ENCODE measurements at regions not wholly inside any gene's neighbourhood (a gene's known extent, or its start where the extent isn't known, plus 50 kb on each side); places are given as distances from the start of the nearest gene placed in this dataset.

DNA sequence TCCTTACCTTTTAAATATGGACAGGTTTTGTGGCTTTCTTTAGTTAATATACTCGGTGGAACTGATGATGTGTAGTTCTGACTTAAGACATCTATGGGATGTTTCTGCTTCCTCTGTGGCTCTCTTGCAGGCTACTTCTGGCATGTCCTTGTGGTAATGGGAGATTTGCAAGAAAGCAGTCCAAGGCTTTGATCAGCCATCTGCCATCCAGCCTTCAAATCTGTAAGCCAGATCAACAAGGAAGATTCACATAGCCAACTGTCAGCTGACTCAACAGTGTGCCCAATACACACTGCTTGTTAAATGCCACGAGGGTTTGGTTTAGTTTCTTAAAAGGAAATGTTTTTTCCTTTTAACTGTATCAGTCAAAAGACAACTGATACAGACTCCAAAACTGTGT is 722.2 kb upstream of the CHRM3 start:
- TF ChIP-seq, protein P1, sequence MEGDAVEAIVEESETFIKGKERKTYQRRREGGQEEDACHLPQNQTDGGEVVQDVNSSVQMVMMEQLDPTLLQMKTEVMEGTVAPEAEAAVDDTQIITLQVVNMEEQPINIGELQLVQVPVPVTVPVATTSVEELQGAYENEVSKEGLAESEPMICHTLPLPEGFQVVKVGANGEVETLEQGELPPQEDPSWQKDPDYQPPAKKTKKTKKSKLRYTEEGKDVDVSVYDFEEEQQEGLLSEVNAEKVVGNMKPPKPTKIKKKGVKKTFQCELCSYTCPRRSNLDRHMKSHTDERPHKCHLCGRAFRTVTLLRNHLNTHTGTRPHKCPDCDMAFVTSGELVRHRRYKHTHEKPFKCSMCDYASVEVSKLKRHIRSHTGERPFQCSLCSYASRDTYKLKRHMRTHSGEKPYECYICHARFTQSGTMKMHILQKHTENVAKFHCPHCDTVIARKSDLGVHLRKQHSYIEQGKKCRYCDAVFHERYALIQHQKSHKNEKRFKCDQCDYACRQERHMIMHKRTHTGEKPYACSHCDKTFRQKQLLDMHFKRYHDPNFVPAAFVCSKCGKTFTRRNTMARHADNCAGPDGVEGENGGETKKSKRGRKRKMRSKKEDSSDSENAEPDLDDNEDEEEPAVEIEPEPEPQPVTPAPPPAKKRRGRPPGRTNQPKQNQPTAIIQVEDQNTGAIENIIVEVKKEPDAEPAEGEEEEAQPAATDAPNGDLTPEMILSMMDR (IDR thresholded peaks at IDR 0.05; ENCODE audit: low read depth, low read length): no peak
- no peak overlapping the region for H3K4me3 ChIP-seq (ENCODE audit: low read depth, low read length)

DNA sequence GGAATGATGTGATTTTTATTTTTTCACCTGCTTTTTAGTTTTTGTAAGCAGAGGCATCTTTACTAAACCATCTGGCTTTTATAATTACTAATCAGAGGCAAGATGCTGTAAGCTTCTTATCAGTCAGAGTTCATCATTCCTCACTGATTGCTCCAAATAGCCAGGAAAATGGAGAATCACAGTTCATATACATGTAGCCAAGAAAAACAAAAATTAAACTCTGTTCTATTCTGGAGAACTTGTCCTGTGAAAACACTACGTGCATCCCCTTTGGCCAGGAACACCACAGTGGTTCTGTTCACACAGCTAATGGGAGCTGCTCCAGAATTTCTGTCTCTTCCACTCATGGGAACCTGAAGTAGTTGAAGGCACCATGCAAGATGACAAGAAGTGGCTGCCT is 725.5 kb upstream of the CHRM3 start:
- TF ChIP-seq, protein P1 (IDR thresholded peaks at IDR 0.05; ENCODE audit: low read depth, low read length): no peak

DNA sequence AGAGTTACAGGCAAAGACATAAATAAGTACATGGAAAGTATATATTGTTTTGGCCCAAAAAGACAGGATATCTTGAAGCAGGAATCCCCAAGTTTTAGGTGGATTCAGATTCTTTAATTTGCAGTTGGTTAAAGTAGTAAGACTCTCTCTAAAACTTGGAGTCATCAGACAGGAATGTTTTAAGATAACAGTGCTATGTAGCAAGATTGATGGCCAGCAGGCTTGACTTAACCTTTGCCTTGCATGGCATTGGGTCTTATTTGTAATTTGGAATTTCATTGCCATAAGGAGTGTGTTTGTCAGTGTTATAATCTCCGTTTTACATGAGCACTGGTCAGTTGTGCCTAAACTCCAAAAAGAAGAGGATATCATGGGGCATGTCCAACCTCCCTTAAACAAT is 727.6 kb upstream of the CHRM3 start:
- TF ChIP-seq, protein P1 (IDR thresholded peaks at IDR 0.05; ENCODE audit: low read depth, low read length): no peak
- no peak overlapping the region for H3K4me3 ChIP-seq (ENCODE audit: low read depth, low read length)

More for the DNA sequence above, 725.5 kb upstream of the CHRM3 start:
- no peak overlapping the region for H3K4me3 ChIP-seq (ENCODE audit: low read depth, low read length)

DNA sequence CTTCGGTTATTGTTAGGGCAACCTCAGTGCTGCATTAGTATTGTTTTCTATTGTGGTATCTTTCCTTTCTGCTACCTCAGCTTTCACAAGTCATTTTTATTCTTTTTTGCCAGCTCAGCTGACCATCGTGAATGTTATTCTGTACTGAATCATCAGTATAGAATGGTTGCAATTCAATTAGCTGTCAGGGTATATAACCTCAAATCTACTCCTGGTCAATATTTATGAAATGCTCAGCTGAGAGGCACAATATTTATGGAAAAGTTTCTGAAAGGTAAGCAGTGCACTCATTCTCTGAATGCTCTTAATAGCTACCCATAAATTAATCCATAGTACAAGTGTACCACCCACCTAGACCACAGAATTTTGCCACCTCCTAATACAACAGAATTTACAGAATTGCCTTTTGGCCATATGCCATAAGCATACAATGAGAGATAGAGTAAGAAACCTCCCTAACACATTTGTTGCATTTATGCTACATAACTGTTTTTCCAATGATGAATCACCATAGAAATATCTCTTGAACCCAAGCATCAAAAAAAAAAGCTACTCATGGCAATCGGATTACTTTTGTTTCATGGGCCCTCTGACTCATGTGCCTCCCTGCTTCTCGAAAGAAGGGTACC is 732.6 kb upstream of the CHRM3 start:
- H3K4me3 ChIP-seq (ENCODE audit: low read depth, low read length): no peak overlapping the region
- TF ChIP-seq, protein P1 (IDR thresholded peaks at IDR 0.05; ENCODE audit: low read depth, low read length): no peak

DNA sequence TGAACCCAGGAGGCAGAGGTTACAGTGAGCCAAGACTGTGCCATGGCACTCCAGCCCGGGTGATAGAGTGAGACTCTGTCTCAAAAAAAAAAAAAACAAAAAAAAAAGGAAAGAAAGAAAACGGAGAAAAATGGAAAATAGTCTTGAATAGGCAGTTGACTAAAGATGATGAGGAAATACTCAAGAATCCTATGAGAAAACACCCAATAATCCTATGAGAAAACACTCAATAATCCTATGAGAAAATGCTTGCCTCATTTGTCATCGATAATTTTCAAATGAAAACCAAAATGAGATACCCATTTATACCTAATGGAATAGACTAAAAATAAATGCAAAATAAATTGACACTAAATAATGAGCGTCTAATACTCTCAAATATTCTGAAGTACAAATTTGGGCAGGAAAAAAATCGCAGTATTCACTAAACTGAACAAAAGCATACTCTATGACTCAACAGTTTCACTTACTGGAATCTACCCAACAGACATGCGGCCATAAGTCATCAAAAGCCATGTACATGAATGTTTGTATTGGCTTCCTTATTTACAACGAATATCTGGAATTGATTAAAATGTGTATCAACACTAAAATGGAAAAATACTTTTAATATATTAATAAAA is 733.9 kb upstream of the CHRM3 start:
- TF ChIP-seq, protein P1 (IDR thresholded peaks at IDR 0.05; ENCODE audit: low read depth, low read length): no peak

DNA sequence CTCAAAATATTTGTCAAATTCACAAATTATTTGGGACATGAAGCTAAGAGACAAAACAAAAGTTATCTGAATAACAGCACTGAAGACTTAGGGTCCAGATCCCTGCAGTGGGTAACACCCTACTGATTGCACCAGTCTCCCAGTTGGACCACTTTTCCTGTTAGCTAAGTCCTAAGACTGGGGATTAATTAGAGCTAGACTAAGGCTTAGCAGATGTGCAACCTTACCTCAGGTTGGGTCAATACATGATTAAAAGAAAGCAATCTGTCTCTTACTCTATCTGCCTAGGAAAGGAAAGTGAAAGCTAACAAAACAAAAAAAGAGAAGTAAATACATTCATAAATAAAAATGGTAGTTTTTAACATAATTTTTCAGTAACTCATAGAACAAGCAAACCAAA is 737.2 kb upstream of the CHRM3 start:
- TF ChIP-seq, protein P1 (IDR thresholded peaks at IDR 0.05; ENCODE audit: low read depth, low read length): no peak
- H3K4me3 ChIP-seq (ENCODE audit: low read depth, low read length): no peak overlapping the region

More for the DNA sequence above, 733.9 kb upstream of the CHRM3 start:
- no peak overlapping the region for H3K4me3 ChIP-seq (ENCODE audit: low read depth, low read length)

DNA sequence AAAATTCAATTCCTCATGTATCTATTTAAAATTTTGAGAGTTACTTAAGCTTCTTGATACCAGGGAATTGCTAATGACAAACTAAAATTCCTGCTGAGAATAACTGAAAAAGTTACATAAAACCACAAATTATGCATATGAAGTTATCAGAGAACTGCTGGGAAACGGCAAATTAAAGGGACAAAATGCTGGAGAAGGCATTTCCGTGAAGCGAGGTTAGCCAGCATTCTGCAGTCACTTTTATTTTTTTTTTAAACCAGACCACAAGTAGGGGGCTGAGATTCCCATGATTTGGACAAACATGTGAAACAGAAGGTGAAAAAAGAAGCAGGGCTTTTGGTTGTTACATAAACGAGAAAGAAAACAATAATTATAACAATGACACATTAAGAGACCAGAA is 737.6 kb upstream of the CHRM3 start:
- no peak overlapping the region for H3K4me3 ChIP-seq (ENCODE audit: low read depth, low read length)
- TF ChIP-seq, protein P1 (IDR thresholded peaks at IDR 0.05; ENCODE audit: low read depth, low read length): no peak

Data from WI38 (cell line).